GM23338 (cell line): ENCODE measurements at regions not wholly inside any gene's neighbourhood (a gene's known extent, or its start where the extent isn't known, plus 50 kb on each side); places are given as distances from the start of the nearest gene placed in this dataset.

Experiments
- ATAC-seq: fragments of 200-7000 bp; cut with Tn5 transposase; 3 replicates; pipeline ENCODE4 v1.9.1; 2020
- DNase-seq: peaks from one replicate; pipeline ENCODE4 v3.0.0-alpha.2; 2015; ENCODE audit warnings: low spot score
- H2AFZ ChIP-seq: fragments of 200-600 bp; sonication (generic); 2 replicates; pipeline ENCODE4 v1.8.0; 2016; ENCODE audit warnings: antibody characterized with exemption, mild to moderate bottlenecking, moderate library complexity
- H3F3A ChIP-seq: fragments of 200-600 bp; sonication (generic); replicated peaks from 2 replicates; pipeline ENCODE4 v1.8.0; 2017; ENCODE audit warnings: antibody characterized with exemption, mixed run types, low read depth
- H3K27ac ChIP-seq: fragments of 200-600 bp; sonication (generic); 2 replicates; pipeline ENCODE4 v1.6.1; 2016; ENCODE audit warnings: low read depth
- H3K27me3 ChIP-seq: fragments of 200-600 bp; sonication (generic); 2 replicates; pipeline ENCODE4 v1.8.0; 2016; ENCODE audit warnings: mild to moderate bottlenecking, mixed run types, moderate library complexity; ENCODE audit not compliant: insufficient read depth
- H3K36me3 ChIP-seq: fragments of 200-600 bp; sonication (generic); 2 replicates; pipeline ENCODE4 v1.8.0; 2016; ENCODE audit warnings: mild to moderate bottlenecking; ENCODE audit not compliant: insufficient read depth
- H3K4me1 ChIP-seq: fragments of 200-600 bp; sonication (generic); 2 replicates; pipeline ENCODE4 v1.8.0; 2016; ENCODE audit warnings: mild to moderate bottlenecking, moderate library complexity; ENCODE audit not compliant: insufficient read depth
- H3K4me2 ChIP-seq: fragments of 200-600 bp; sonication (generic); 2 replicates; pipeline ENCODE4 v1.7.1; 2017; ENCODE audit warnings: mixed run types
- H3K4me3 ChIP-seq: fragments of 200-600 bp; sonication (generic); 2 replicates; pipeline ENCODE4 v1.6.1; 2016; ENCODE audit warnings: mixed run types
- H3K79me2 ChIP-seq: fragments of 200-600 bp; sonication (generic); replicated peaks from 2 replicates; pipeline ENCODE4 v1.8.0; 2017; ENCODE audit warnings: mild to moderate bottlenecking; ENCODE audit not compliant: insufficient read depth
- H3K9me2 ChIP-seq: fragments of 200-600 bp; sonication (generic); 2 replicates; pipeline ENCODE4 v1.8.0; 2017; ENCODE audit not compliant: insufficient read depth
- H4K20me1 ChIP-seq: fragments of 200-600 bp; sonication (generic); replicated peaks from 2 replicates; pipeline ENCODE4 v1.8.0; 2017; ENCODE audit warnings: mild to moderate bottlenecking; ENCODE audit not compliant: insufficient read depth
- H3K27ac Mint-ChIP-seq: 2 replicates; pipeline ENCODE4 v1.8.0; 2020; ENCODE audit warnings: inconsistent platforms, mild to moderate bottlenecking, moderate library complexity, mixed read lengths
- H3K27me3 Mint-ChIP-seq: 3 replicates; pipeline ENCODE4 v1.8.0; 2022; ENCODE audit warnings: low read depth, mild to moderate bottlenecking, moderate library complexity, mixed read lengths, inconsistent platforms; ENCODE audit not compliant: insufficient read depth, poor library complexity
- H3K36me3 Mint-ChIP-seq: 3 replicates; pipeline ENCODE4 v1.8.0; 2021; ENCODE audit warnings: low read depth, mild to moderate bottlenecking, inconsistent platforms, moderate library complexity, mixed read lengths
- H3K4me1 Mint-ChIP-seq: 3 replicates; pipeline ENCODE4 v1.8.0; 2020; ENCODE audit warnings: mild to moderate bottlenecking, inconsistent platforms, mixed read lengths
- H3K4me3 Mint-ChIP-seq: 3 replicates; pipeline ENCODE4 v1.8.0; 2021; ENCODE audit warnings: moderate library complexity, mild to moderate bottlenecking, inconsistent platforms, mixed read lengths
- H3K9me3 Mint-ChIP-seq: 3 replicates; pipeline ENCODE4 v1.8.0; 2020; ENCODE audit warnings: moderate library complexity, mild to moderate bottlenecking, inconsistent platforms, mixed read lengths
- CREB1 ChIP-seq: fragments of 250-450 bp; sonication (Bioruptor Pico); IDR thresholded peaks from 2 replicates; pipeline ENCODE4 v1.5.0; 2020; ENCODE audit warnings: low read depth, mild to moderate bottlenecking, moderate library complexity
- CTCF ChIP-seq, 2 experiments: fragments of 200-600 bp in 1 of 2; sonication (generic) in 1 of 2; conservative IDR thresholded peaks; 2 replicates each; pipeline versions ENCODE4 v1.5.1 to v1.6.1; 2016 to 2017; ENCODE audit warnings: antibody characterized with exemption in 2 of 2, low read depth in 2 of 2, mild to moderate bottlenecking in 2 of 2, moderate library complexity in 1 of 2
- ETS1 ChIP-seq: IDR thresholded peaks from 2 replicates; pipeline ENCODE4 v1.6.1; 2016; ENCODE audit warnings: antibody characterized with exemption
- EZH2 ChIP-seq: fragments of 200-600 bp; sonication (generic); IDR thresholded peaks from one replicate; pipeline ENCODE4 v1.8.0; 2017; ENCODE audit warnings: antibody characterized with exemption, mild to moderate bottlenecking, low read depth; ENCODE audit not compliant: unreplicated experiment
- EZH2phosphoT487 ChIP-seq: fragments of 200-600 bp; sonication (generic); IDR thresholded peaks from one replicate; pipeline ENCODE4 v1.8.1; 2018; ENCODE audit warnings: antibody characterized with exemption; ENCODE audit not compliant: unreplicated experiment
- JUNB ChIP-seq: IDR thresholded peaks from one replicate; pipeline ENCODE4 v1.6.1; 2016; ENCODE audit warnings: antibody characterized with exemption; ENCODE audit not compliant: unreplicated experiment
- NANOG ChIP-seq: IDR thresholded peaks from 2 replicates; pipeline ENCODE4 v1.6.1; 2016; ENCODE audit warnings: antibody characterized with exemption, borderline replicate concordance
- POLR2AphosphoS5 ChIP-seq: IDR thresholded peaks from 2 replicates; pipeline ENCODE4 v1.6.1; 2016; ENCODE audit warnings: antibody characterized with exemption, low read depth
- REST ChIP-seq: IDR thresholded peaks from one replicate; pipeline ENCODE4 v1.6.1; 2018; ENCODE audit warnings: antibody characterized with exemption; ENCODE audit not compliant: unreplicated experiment

- TF ChIP-seq REST (no peak), ETS1 (no peak), CREB1 (CRISPR knock-in tag) (no peak), CTCF (conservative IDR thresholded peaks at IDR 0.05; ENCODE audit: low read depth in 2 of 2) (no peak)
Measured at GRCh38 chr4:92120810-92121498, 182.8 kb upstream of the GRID2 start (continued).

GRCh38 chr4:92122911-92123310, 180.9 kb upstream of the GRID2 start:
- Histone ChIP-seq H3K79me2 (no peaks in the 10 kb centered on the region), H3K27ac (no peak overlapping the region), H2AFZ (no peak overlapping the region), H3K4me3 (no peak overlapping the region), H3K9me2 (peaks cover 5% of the 10 kb centered on the region; the same call in 1 of the 2 replicates), H3K36me3 (no peaks in the 10 kb centered on the region), H3K4me1 (no peaks in the 10 kb centered on the region), H4K20me1 (no peaks in the 10 kb centered on the region), H3K4me2 (no peak overlapping the region), H3F3A (no peaks in the 10 kb centered on the region), H3K27me3 (no peaks in the 10 kb centered on the region)
- H3K36me3 Mint-ChIP-seq = no peaks in the 10 kb centered on the region
- no peaks in the 10 kb centered on the region for H3K27me3 Mint-ChIP-seq
- no peaks in the 10 kb centered on the region for H3K9me3 Mint-ChIP-seq
- ATAC-seq (no peak), DNase-seq (no peak)
- H3K4me3 Mint-ChIP-seq = no peak overlapping the region
- no peak overlapping the region for H3K27ac Mint-ChIP-seq
- H3K4me1 Mint-ChIP-seq = 0 out of 3 replicates have a peak, but pooled peaks cover 2% of the 10 kb centered on the region
- no peak for TF ChIP-seq ETS1
- TF ChIP-seq NANOG = no peak
- no peak for TF ChIP-seq EZH2phosphoT487
- TF ChIP-seq EZH2 = no peak
- no peak for TF ChIP-seq CTCF (conservative IDR thresholded peaks at IDR 0.05; ENCODE audit: low read depth in 2 of 2)
- no peak for TF ChIP-seq POLR2AphosphoS5
- no peak for TF ChIP-seq JUNB
- no peak for TF ChIP-seq REST
- no peak for TF ChIP-seq CREB1 (CRISPR knock-in tag)
